SK-N-SH (cell line): ENCODE measurements at regions not wholly inside any gene's neighbourhood (a gene's known extent, or its start where the extent isn't known, plus 50 kb on each side); places are given as distances from the start of the nearest gene placed in this dataset.

Source experiments
- CTCF ChIP-seq: fragments of 200-600 bp; sonication (generic); IDR thresholded peaks from 2 replicates; pipeline ENCODE4 v1.6.1; 2017; ENCODE audit warnings: antibody characterized with exemption, mild to moderate bottlenecking, moderate library complexity
- ELF1 ChIP-seq: IDR thresholded peaks from 2 replicates; pipeline ENCODE4 v1.4.0; 2012
- EP300 ChIP-seq, 2 experiments: IDR thresholded peaks; 2 replicates each; pipeline versions ENCODE4 v1.4.0 to v1.6.1; 2012; ENCODE audit warnings: borderline replicate concordance in 1 of 2, low read depth in 1 of 2, low read length in 1 of 2
- GABPA ChIP-seq: IDR thresholded peaks from 2 replicates; pipeline ENCODE4 v1.4.0; 2012; ENCODE audit warnings: low read depth, mild to moderate bottlenecking
- IRF3 ChIP-seq: fragments of 150-350 bp; IDR thresholded peaks from 2 replicates; pipeline ENCODE4 v1.6.1; 2016; ENCODE audit warnings: mild to moderate bottlenecking, low read depth, low read length
- JUND ChIP-seq: IDR thresholded peaks from 2 replicates; pipeline ENCODE4 v1.4.0; 2012
- MEF2A ChIP-seq: IDR thresholded peaks from 2 replicates; pipeline ENCODE4 v1.4.0; 2012; ENCODE audit warnings: low read depth, borderline replicate concordance
- MXI1 ChIP-seq: IDR thresholded peaks from 2 replicates; pipeline ENCODE4 v1.6.1; 2012; ENCODE audit warnings: mild to moderate bottlenecking, low read depth, low read length, improper control_type of control experiment
- NRF1 ChIP-seq: IDR thresholded peaks from 2 replicates; pipeline ENCODE4 v1.6.1; 2012; ENCODE audit warnings: low read depth, mild to moderate bottlenecking, low read length
- POLR2AphosphoS5 ChIP-seq: IDR thresholded peaks from 2 replicates; pipeline ENCODE4 v1.6.1; 2012; ENCODE audit warnings: low read depth, low read length
- RFX5 ChIP-seq: IDR thresholded peaks from 2 replicates; pipeline ENCODE4 v1.6.1; 2012; ENCODE audit warnings: mild to moderate bottlenecking, improper control_type of control experiment, low read length
- TCF12 ChIP-seq: IDR thresholded peaks from 2 replicates; pipeline ENCODE4 v1.4.0; 2012

- no peak for TF ChIP-seq CTCF
- TF ChIP-seq POLR2AphosphoS5: no peak
- no peak for TF ChIP-seq MEF2A
- no peak for TF ChIP-seq EP300 (IDR thresholded peaks at IDR 0.05; ENCODE audit: borderline replicate concordance in 1 of 2, low read depth in 1 of 2, low read length in 1 of 2)
- no peak for TF ChIP-seq JUND
- TF ChIP-seq MXI1: no peak
- no peak for TF ChIP-seq IRF3
- TF ChIP-seq GABPA: no peak
- no peak for TF ChIP-seq ELF1
- TF ChIP-seq RFX5: no peak
- TF ChIP-seq TCF12: no peak
- TF ChIP-seq NRF1: no peak
Measured at GRCh38 chr2:41364842-41365241, 683.0 kb upstream of the PKDCC start.
